ENCODE measurements at regions not wholly inside any gene's neighbourhood (a gene's known extent, or its start where the extent isn't known, plus 50 kb on each side); places are given as distances from the start of the nearest gene placed in this dataset.

GRCh38 chr7:142620402-142620801, 128.9 kb upstream of the PRSS1 start:
- no peak for TF ChIP-seq XBP1 (CRISPR knock-in tag; IDR thresholded peaks at IDR 0.05)
- no peak for TF ChIP-seq ZSCAN22 (CRISPR knock-in tag; IDR thresholded peaks at IDR 0.05)
- TF ChIP-seq ZFP41 (CRISPR knock-in tag; IDR thresholded peaks at IDR 0.05; ENCODE audit: borderline replicate concordance), result no peak
- TF ChIP-seq JUND (CRISPR knock-in tag; IDR thresholded peaks at IDR 0.05), result no peak
- no peak for TF ChIP-seq ZNF574 (CRISPR knock-in tag; IDR thresholded peaks at IDR 0.05)
- no peak for TF ChIP-seq BHLHE40 (IDR thresholded peaks at IDR 0.05; ENCODE audit: low read length)
- no peak for TF ChIP-seq KDM5A (IDR thresholded peaks at IDR 0.05; ENCODE audit: borderline replicate concordance, low read length)
- TF ChIP-seq ZNF431 (CRISPR knock-in tag; IDR thresholded peaks at IDR 0.05; ENCODE audit: borderline replicate concordance, low read depth), result no peak
- TF ChIP-seq ZKSCAN1 (IDR thresholded peaks at IDR 0.05; ENCODE audit: low read length), result no peak
- no peak for TF ChIP-seq TP53 (CRISPR knock-in tag; conservative IDR thresholded peaks at IDR 0.05)
